Posterior cingulate gyrus (tissue), 11 donors: ENCODE measurements at regions not wholly inside any gene's neighbourhood (a gene's known extent, or its start where the extent isn't known, plus 50 kb on each side); places are given as distances from the start of the nearest gene placed in this dataset.

Experiments used
- DNase-seq, 10 donors: peaks; one replicate each; pipeline versions ENCODE4 v3.0.0 to v3.0.0-alpha.2; 2020 to 2021; ENCODE audit warnings: mixed read lengths in 3 of 10
- intact Hi-C: fragments of 100-400 bp; cut with DNase I; formaldehyde crosslinking; loops from one replicate; pipeline ENCODE4 v1.15.1; 2023

DNA sequence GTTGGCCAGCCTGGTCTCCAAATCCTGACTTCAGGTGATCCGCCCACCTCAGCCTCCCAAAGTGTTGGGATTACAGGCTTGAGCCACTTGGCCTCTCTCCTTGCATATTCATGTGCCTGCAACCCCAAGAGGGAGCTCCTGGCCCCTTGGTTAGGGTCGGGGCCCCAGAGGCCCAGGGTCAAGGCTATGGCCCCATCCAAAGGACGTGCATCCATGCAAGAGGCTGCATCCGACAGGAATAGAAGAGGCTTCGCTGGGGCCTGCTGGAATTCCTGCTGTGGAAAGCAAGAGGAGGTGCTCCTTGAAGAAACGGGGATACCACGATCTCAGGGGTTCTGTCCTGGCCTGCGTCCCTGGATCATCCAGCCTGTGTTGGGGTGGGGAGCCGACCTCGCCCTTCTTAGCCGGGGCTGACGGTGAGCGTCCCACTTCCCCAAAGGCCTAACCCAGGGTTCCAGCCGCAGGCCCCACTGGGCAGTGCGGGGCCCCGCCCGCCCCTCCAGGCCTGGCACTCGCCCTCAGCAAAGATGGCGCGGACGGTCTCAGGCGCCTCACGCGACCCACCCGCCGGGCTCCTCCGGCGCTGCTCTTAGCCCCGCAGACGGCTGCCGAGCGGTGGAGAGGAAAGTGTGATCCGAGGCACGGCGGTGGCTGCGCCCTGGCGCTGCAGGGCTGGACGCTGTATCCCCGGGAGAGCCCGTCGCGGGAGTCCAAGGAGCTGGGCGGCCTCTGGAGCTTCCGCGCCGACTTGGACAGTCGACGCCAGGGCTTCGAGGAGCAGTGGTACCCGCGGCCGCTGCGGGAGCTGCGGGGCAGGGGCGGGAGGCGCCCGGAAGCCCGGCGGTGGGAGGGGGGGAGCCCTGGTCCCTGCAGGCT is 54.7 kb downstream of the ZNF727 start:
- intact Hi-C loops, result no loop called here

DNA sequence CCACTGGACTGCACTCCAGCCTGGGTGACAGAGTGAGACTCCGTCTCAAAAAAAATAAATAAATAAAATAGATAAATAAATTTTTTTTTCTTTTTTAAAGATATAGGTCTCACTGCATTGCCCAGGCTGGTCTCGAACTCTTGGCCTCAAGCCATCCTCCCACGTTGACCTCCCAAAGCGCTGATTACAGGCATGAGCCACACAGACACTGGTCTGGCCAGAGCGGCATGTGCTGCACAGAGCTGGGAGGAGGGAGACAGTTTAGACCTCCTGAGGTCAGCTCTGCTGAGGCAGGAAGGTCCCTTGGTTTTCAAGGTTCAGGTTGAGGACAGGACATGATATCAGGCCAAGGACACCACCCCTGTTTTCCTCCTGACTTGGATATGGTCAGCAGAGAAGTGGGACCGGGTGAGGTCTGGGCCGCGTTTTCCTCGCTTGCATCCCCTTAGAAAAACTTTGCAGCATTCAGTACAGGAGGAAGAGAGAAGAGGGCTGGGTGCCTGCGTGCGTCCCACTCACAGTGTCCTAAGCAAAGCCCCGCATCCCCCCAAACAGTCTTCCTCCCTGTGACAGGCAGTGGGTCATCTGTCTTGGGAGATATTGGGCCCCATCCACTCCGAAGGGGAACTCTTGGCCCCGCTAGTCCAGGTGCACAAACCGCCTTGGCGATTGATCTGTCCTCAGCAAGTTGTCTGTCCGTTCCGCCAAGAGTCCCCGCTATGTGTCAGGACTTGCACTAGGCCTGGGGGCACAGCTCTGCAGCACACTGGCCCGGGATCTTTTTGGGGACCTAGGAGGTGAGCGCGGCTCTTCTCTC is 56.1 kb downstream of the ZNF727 start:
- no peak for DNase-seq
- intact Hi-C loops, result no loop called here

More for the DNA sequence above, 54.7 kb downstream of the ZNF727 start:
- peak in 1 of 10 donors; percentile 18 for DNase-seq

DNA sequence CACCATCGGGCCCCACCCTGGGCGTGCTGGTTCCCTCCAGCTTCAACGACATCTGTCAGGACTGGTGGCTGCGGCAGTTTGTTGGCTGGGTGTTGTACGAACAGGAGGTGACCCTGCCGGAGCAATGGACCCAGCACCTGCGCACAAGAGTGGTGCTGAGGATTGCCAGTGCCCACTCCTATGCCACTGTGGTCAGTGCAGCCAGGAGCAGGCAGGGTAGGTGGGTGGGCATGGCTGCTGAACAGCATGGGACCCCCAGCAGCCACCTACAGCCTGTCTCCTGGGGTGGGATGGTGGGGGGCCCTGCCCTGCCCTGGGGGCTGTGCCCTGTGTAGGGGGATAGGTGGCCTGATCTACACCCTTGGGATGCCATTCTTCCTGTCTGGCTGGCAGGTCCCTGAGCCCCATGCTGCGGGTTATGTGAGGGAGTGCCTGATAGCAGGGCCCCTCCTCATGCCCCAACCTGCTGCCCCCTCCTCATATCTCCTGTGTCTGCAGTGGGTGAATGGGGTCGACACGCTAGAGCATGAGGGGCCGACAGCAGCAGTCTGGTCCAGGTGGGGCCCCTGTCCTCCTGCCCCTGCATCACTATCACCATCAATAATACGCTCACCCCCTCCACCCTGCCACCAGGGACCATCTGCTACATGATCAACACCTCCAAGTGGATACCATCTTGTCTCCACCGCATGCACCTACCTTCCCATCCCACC is 56.9 kb downstream of the ZNF727 start:
- intact Hi-C loops, result no loop called here
- peak in 1 of 10 donors; percentile 71 for DNase-seq

DNA sequence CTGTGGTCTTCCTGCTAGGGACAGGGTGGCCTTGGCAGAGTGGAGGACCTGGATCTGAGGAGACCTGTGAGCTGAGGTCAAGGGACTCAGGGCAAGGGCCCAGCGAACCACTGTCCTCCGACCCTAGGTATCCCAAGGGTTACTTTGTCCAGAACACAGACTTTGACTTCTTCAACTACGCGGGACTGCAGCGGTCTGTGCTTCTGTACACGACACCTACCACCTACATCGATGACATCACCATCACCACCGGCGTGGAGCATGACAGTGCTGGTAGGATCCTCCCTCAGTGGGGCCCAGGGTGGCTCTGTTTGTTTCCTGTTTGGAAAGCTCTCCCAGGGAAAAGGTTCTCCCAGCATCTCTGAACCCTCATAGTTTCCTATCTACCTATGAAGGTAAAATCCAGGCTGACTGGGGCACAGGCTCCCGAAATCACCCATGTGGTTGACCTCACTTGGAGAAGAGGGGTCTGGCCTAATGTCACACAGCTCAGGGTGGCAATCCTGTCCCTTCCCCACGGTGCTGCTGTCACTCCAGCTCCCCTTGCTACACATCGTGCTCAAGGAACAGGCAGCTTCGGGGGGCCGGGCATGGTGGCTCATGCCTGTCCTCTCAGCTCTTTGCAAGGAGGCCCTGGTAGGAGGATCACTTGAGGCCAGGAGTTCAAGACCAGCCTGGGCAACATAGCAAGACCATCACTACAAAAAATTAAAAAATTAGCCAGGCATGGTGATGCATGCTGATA is 57.6 kb downstream of the ZNF727 start:
- no peak for DNase-seq
- intact Hi-C loops, result no loop called here

DNA sequence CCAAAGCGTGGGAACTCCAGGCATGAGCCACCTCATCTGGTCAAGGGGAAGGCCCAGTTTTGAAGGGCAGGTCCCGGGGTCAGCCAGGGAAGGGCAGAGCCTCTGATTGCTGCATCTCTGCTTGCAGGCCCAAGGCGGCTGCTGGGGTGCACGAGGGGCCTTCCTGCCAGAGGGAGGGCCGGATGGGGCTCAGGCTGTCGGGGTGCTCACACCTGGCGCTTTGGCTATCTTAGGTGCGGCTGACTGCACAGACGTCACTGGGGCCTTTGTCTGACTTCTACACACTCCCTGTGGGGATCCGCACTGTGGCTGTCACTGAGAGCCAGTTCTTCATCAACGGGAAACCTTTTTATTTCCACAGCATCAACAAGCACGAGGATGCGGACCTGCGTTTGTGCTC is 68.7 kb downstream of the ZNF727 start:
- DNase-seq, result no peak
- intact Hi-C loops, result no loop called here

DNA sequence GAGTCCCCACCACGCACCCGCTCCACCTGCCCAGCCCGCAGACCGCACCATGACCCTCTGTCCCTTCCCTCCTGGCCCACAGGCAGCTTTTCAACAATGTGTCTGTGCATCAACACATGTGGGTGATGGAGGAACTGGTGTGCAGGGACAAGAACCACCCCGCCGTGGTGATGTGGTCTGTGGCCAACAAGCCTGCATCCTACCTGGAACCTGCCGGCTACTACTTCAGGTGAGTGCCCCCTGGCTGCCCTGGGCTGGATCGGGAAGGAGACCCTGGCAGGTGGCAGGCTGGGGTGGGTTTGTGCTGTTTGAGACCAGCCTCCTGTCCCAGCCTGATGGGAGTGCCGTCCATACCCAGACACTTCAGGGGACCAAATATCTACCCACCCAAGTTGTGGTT is 69.6 kb downstream of the ZNF727 start:
- DNase-seq, result no peak
- intact Hi-C loops, result no loop called here

DNA sequence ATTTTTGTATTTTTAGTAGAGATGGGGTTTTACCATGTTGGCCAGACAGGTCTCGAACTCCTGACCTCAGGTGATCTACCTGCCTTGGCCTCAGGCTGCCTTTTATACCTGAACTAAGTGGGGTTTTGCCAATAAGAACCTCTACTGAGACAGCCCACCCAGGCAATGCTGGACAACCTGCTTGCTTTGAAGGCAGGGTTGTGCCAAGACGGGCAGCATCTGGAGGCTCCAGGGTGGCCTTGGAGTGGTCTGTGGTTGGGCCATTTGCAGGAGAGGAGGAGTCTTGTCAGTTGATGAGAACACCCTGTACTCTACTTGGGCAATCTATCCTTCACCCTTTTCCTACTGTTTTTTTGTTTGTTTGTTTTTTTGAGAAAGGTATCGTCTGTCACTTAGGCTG is 75.3 kb upstream of the ZNF735 start:
- intact Hi-C loops, result no loop called here
- DNase-seq, result peak in 1 of 10 donors; percentile 59
